Heart left ventricle (tissue), 16 donors: ENCODE measurements at regions not wholly inside any gene's neighbourhood (a gene's known extent, or its start where the extent isn't known, plus 50 kb on each side); places are given as distances from the start of the nearest gene placed in this dataset.

Experiments
- ATAC-seq, 4 donors: fragments of 200-7000 bp; cut with Tn5 transposase; one replicate each; pipeline ENCODE4 v1.9.1; 2020 to 2022; ENCODE audit warnings: moderate library complexity in 4 of 4, mild to moderate bottlenecking in 3 of 4, moderate number of reproducible peaks in 1 of 4
- DNase-seq, 5 donors: peaks; one replicate each; pipeline ENCODE4 v3.0.0-alpha.2; 2020
- H3K27ac ChIP-seq, 12 donors: fragments of 200-600 bp; sonication (generic) in 4 of 12; one replicate each; pipeline versions ENCODE4 v1.5.0 to v1.8.0; 2016 to 2022; ENCODE audit warnings: mild to moderate bottlenecking in 2 of 12
- H3K27me3 ChIP-seq, 9 donors: fragments of 200-600 bp; sonication (generic) in 2 of 9; one replicate each; pipeline versions ENCODE4 v1.5.1 to v1.8.0; 2016 to 2022; ENCODE audit warnings: mild to moderate bottlenecking in 3 of 9
- H3K36me3 ChIP-seq, 9 donors: fragments of 200-600 bp; sonication (generic) in 2 of 9; one replicate each; pipeline versions ENCODE4 v1.5.0 to v1.8.0; 2018 to 2022; ENCODE audit warnings: mild to moderate bottlenecking in 2 of 9
- H3K4me1 ChIP-seq, 12 donors: fragments of 200-600 bp; sonication (generic) in 4 of 12; one replicate each; pipeline versions ENCODE4 v1.5.0 to v1.8.0; 2016 to 2022; ENCODE audit warnings: mild to moderate bottlenecking in 3 of 12
- H3K4me3 ChIP-seq, 12 donors: fragments of 200-600 bp; sonication (generic) in 4 of 12; one replicate each; pipeline versions ENCODE4 v1.5.0 to v1.8.0; 2017 to 2022; ENCODE audit warnings: mild to moderate bottlenecking in 9 of 12, moderate library complexity in 4 of 12
- H3K9me3 ChIP-seq, 12 donors: fragments of 200-600 bp; sonication (generic) in 4 of 12; one replicate each; pipeline versions ENCODE4 v1.5.0 to v1.8.0; 2016 to 2022; ENCODE audit warnings: mild to moderate bottlenecking in 1 of 12
- POLR2A ChIP-seq, 2 donors: fragments of 450-650 bp; IDR thresholded peaks; one replicate each; pipeline ENCODE4 v1.6.1; 2017; ENCODE audit warnings: antibody characterized with exemption in 2 of 2, mild to moderate bottlenecking in 2 of 2, moderate library complexity in 2 of 2
- WGBS, 4 donors: extraction: QIAGEN DNeasy Blood & Tissue Kit in 2 of 4; methylation state at CpG; one replicate each; pipeline versions ENCODE4 v1.1.5 to v1.1.7; 2013 to 2018; 5-methylcytosine and 5-hydroxymethylcytosine counted together
- intact Hi-C, 10 donors: fragments of 100-400 bp; cut with DNase I; formaldehyde crosslinking; loops; one replicate each; pipeline versions ENCODE4 v1.11.1 to v1.14.2; 2022
- TF ChIP-seq, protein P1 (sequence below), 12 donors: fragments of 200-600 bp; sonication (generic) in 4 of 12; IDR thresholded peaks; one replicate each; pipeline versions ENCODE4 v1.5.0 to v1.8.0; 2018 to 2022; ENCODE audit warnings: antibody characterized with exemption in 12 of 12, mild to moderate bottlenecking in 5 of 12
- donor health status: ischemic (EF 13 %, LVEDD 7.1; RV severe dilation, severe dysfunction).
- donor health status: healthy with polysubstance abuse.
- donor health status: DM: no; HTN: yes; CAD: no.
- donor health status: DM: no; HTN: no; CAD: no.
- donor health status: ischemic (EF 25% LVEDD 6.9; RV normal size, moderate dysfunction).
- donor health status: ischemic (EF 25% LVEDD 5.7; RV mildly dilated, moderate dysfunction).
- donor health status: healthy.
- donor health status: DM: yes; HTN: yes; CAD: no.
- donor health status: ischemic (EF 35%, LVEDD 5.7; RV mildly dilated, moderate dysfunction).
- donor health status: nonischemic (EF 11% LVEDD 7.7; RV severe dilation, severe dysfunction).
- donor health status: DM: yes; HTN: yes; CAD: no.
- donor health status: PGD.
- donor health status: ischemic (EF 29% LVEDD 5.4; RV normal size, mild dysfunction).
- donor health status: nonischemic (EF 23%, LVEDD 6.1; RV moderate dilation, normal function).

DNA sequence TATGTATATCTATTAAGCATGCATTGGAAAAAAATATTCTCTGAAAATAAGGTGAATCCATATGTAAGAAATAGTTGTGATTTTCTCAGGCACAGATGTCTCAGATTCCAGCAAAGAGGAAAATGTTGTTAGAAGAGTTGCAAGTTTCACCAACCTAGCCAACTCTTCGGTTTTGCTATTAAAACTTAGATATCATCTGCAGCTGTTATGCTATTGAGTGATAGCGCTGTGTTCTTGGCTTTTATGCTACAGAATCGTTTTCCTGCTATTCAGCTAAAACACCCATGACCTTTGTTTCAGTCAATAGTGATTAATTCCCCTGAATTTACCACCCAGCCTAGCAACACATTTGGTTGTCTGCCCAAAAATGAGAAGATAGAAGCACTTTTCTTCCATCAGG is 795.6 kb upstream of the ANO3 start:
- DNase-seq = no peak
- intact Hi-C loops = loop anchor here in 1 of 10 donors (10.0 kb wide), 1 partner anchor 59 kb away; no protein-coding TSS in a partner anchor
- Histone ChIP-seq H3K36me3 (no peaks in the 10 kb centered on the region), H3K27ac (no peak overlapping the region), H3K27me3 (no peaks in the 10 kb centered on the region), H3K4me3 (no peak overlapping the region), H3K9me3 (no peaks in the 10 kb centered on the region), H3K4me1 (no peaks in the 10 kb centered on the region)
- TF ChIP-seq POLR2A (IDR thresholded peaks at IDR 0.05) = no peak
- TF ChIP-seq, protein P1, sequence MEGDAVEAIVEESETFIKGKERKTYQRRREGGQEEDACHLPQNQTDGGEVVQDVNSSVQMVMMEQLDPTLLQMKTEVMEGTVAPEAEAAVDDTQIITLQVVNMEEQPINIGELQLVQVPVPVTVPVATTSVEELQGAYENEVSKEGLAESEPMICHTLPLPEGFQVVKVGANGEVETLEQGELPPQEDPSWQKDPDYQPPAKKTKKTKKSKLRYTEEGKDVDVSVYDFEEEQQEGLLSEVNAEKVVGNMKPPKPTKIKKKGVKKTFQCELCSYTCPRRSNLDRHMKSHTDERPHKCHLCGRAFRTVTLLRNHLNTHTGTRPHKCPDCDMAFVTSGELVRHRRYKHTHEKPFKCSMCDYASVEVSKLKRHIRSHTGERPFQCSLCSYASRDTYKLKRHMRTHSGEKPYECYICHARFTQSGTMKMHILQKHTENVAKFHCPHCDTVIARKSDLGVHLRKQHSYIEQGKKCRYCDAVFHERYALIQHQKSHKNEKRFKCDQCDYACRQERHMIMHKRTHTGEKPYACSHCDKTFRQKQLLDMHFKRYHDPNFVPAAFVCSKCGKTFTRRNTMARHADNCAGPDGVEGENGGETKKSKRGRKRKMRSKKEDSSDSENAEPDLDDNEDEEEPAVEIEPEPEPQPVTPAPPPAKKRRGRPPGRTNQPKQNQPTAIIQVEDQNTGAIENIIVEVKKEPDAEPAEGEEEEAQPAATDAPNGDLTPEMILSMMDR (IDR thresholded peaks at IDR 0.05) = no peak
- ATAC-seq = no peak
- 52 to 67% (median 58%) methylated on average over 3 of the region's 3 CpGs for WGBS, 4 donors

DNA sequence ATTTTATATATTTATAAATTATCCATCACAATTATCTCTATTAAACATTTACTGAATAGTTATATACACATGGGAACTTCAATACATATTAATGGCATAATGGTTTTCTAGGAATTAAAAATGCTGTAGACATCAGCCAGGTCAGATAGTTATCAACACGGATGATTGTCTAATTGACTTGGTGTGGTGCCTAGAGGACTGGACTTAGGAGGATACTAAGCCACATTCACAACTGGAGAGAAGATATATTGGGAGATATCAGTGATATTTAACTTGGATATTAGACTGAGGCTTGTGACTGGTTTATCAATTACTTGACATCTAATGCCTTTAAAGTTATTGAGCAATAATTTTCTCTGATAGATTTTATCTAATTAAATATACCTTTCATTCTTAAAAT is 794.5 kb upstream of the ANO3 start:
- Histone ChIP-seq H3K27ac (no peak overlapping the region), H3K4me3 (no peak overlapping the region), H3K9me3 (no peaks in the 10 kb centered on the region), H3K27me3 (no peaks in the 10 kb centered on the region), H3K36me3 (no peaks in the 10 kb centered on the region), H3K4me1 (no peaks in the 10 kb centered on the region)
- DNase-seq (no peak), ATAC-seq (no peak)
- TF ChIP-seq POLR2A (IDR thresholded peaks at IDR 0.05) = no peak
- TF ChIP-seq, protein P1 (IDR thresholded peaks at IDR 0.05) = no peak
- intact Hi-C loops = loop anchor here in 1 of 10 donors (10.0 kb wide), 1 partner anchor 57 kb away; no protein-coding TSS in a partner anchor
- WGBS, 4 donors = 80 to 92% (median 84%) methylated on average over 1 of the region's 1 CpG

DNA sequence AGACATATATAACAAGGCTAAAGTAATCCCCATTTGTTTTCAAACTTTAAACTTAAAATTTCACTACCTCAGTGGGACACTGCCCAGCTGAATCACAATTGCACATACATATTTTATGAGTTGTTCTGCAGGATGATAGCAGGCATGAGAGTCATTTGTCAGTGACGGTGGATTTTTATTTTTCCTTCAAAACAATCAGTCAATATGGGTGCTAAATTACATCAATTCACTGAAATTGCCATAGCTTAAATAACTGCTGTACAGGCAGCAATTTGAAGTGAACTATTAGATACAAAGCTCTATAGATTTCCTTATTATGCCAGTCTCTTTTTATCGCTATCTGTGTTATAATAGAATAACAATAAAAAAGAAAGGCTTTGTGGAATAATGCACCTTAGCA is 784.6 kb upstream of the ANO3 start:
- intact Hi-C loops = no loop called here
- H3K4me1 ChIP-seq = no peaks in the 10 kb centered on the region
- WGBS, 4 donors = 81 to 85% (median 83%) methylated on average over 2 of the region's 2 CpGs

DNA sequence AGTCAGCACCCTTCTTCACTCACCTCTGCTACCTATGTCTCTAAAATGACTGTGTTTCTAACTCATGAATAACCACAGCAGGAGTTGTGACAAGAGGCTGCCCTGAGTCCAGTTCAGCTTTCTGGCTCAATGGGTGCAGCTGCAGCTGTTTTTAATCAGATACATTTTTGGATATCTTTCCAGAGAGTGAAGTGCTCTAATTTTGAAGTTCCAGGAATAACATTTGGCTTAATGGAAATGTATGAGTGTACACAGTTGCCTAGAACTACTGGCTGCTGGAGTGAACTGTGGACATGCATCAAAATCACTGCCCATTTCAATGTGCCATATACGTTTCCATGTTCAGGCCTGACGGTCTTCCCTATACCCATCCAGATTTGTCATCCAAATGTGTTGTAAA is 769.5 kb upstream of the ANO3 start:
- Histone ChIP-seq H3K4me3 (no peak overlapping the region), H3K27ac (no peak overlapping the region), H3K4me1 (peaks cover 0 to 7% (median 0%) of the 10 kb centered on the region in 12 donors), H3K9me3 (no peaks in the 10 kb centered on the region), H3K36me3 (no peaks in the 10 kb centered on the region), H3K27me3 (no peaks in the 10 kb centered on the region)
- WGBS, 4 donors = 5 to 40% (median 36%) methylated on average over 2 of the region's 2 CpGs
- ATAC-seq = peak in 3 of 4 donors; percentile 75 to 87 (median 80)
- TF ChIP-seq, protein P1 (IDR thresholded peaks at IDR 0.05) = no peak
- TF ChIP-seq POLR2A (IDR thresholded peaks at IDR 0.05) = no peak
- DNase-seq = peak in 2 of 5 donors; percentile 15 to 30
- intact Hi-C loops = no loop called here

More for the DNA sequence above, 784.6 kb upstream of the ANO3 start:
- Histone ChIP-seq H3K4me3 (no peak overlapping the region), H3K36me3 (no peaks in the 10 kb centered on the region), H3K27me3 (no peaks in the 10 kb centered on the region), H3K27ac (no peak overlapping the region), H3K9me3 (no peaks in the 10 kb centered on the region)
- DNase-seq (no peak), ATAC-seq (no peak)
- no peak for TF ChIP-seq POLR2A (IDR thresholded peaks at IDR 0.05)
- TF ChIP-seq, protein P1 (IDR thresholded peaks at IDR 0.05) = no peak
